ENCODE measurements at regions not wholly inside any gene's neighbourhood (a gene's known extent, or its start where the extent isn't known, plus 50 kb on each side); places are given as distances from the start of the nearest gene placed in this dataset.

DNA sequence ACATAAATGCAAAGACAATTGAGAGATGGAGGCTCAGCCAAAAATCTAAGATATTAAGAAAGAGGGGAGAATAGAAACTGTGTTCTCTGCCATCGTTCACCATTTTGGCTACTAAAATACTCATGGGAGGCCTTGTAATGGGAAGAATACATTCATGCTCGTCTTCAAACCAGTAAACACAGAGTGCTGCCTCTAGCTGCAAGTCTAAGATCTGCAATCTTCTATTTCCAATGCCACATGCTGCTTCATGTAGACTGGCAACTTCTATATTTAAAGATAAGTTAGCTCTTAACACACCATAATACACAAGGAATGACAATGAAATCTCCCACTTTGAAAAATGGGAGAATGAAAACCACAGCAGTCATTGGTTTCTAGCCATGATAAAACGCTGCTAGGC, 387.3 kb downstream of the HS3ST3B1 start:
- no peak for TF ChIP-seq SIN3B (IDR thresholded peaks at IDR 0.05; ENCODE audit: low read depth)
- TF ChIP-seq, protein P1, sequence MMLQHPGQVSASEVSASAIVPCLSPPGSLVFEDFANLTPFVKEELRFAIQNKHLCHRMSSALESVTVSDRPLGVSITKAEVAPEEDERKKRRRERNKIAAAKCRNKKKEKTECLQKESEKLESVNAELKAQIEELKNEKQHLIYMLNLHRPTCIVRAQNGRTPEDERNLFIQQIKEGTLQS (IDR thresholded peaks at IDR 0.05): no peak
- TF ChIP-seq, protein P1 (CRISPR knock-in tag; conservative IDR thresholded peaks at IDR 0.05): no peak
